Liver (tissue), 8 donors: ENCODE measurements at regions not wholly inside any gene's neighbourhood (a gene's known extent, or its start where the extent isn't known, plus 50 kb on each side); places are given as distances from the start of the nearest gene placed in this dataset.

ENCODE experiments used
- DNase-seq: peaks from one replicate; pipeline ENCODE4 v3.0.0-alpha.2; 2017; ENCODE audit warnings: low spot score
- H3K27ac ChIP-seq, 2 donors: one replicate each; pipeline ENCODE4 v1.7.0; 2013; ENCODE audit warnings: inconsistent platforms in 2 of 2, low read length in 2 of 2, control low read depth in 1 of 2, low read depth in 1 of 2, mild to moderate bottlenecking in 1 of 2
- H3K27me3 ChIP-seq, 4 donors: one replicate each; pipeline versions ENCODE4 v1.6.1 to v1.7.0; 2013; ENCODE audit warnings: low read length in 3 of 4, inconsistent platforms in 1 of 4, mild to moderate bottlenecking in 1 of 4, moderate library complexity in 1 of 4; ENCODE audit not compliant: control insufficient read depth in 4 of 4, insufficient read depth in 4 of 4
- H3K36me3 ChIP-seq, 4 donors: one replicate each; pipeline versions ENCODE4 v1.6.1 to v1.7.0; 2013; ENCODE audit warnings: low read length in 3 of 4, mild to moderate bottlenecking in 3 of 4, low read depth in 1 of 4, moderate library complexity in 1 of 4; ENCODE audit not compliant: control insufficient read depth in 4 of 4, insufficient read depth in 3 of 4
- H3K4me1 ChIP-seq, 4 donors: one replicate each; pipeline versions ENCODE4 v1.6.1 to v1.7.0; 2013; ENCODE audit warnings: low read length in 3 of 4, mild to moderate bottlenecking in 3 of 4, moderate library complexity in 1 of 4; ENCODE audit not compliant: control insufficient read depth in 4 of 4, insufficient read depth in 4 of 4
- H3K4me3 ChIP-seq, 3 donors: one replicate each; pipeline versions ENCODE4 v1.6.1 to v1.7.0; 2013; ENCODE audit warnings: low read length in 3 of 3, control low read depth in 1 of 3, low read depth in 1 of 3, mild to moderate bottlenecking in 1 of 3
- H3K9ac ChIP-seq, 2 donors: one replicate each; pipeline ENCODE4 v1.7.0; 2013; ENCODE audit warnings: low read length in 2 of 2, mild to moderate bottlenecking in 2 of 2, moderate library complexity in 2 of 2, control low read depth in 1 of 2, low read depth in 1 of 2
- H3K9me3 ChIP-seq, 4 donors: one replicate each; pipeline versions ENCODE4 v1.6.1 to v1.7.0; 2013; ENCODE audit warnings: low read length in 3 of 4; ENCODE audit not compliant: control insufficient read depth in 4 of 4
- ATF3 ChIP-seq: IDR thresholded peaks from 2 replicates; pipeline ENCODE4 v1.6.1; 2016; ENCODE audit warnings: antibody characterized with exemption
- EGR1 ChIP-seq, 2 donors: IDR thresholded peaks; 2 replicates each; pipeline ENCODE4 v1.6.1; 2016 to 2018; ENCODE audit warnings: antibody characterized with exemption in 2 of 2, low read depth in 2 of 2
- FOXA1 ChIP-seq: IDR thresholded peaks from 2 replicates; pipeline ENCODE4 v1.6.1; 2016; ENCODE audit warnings: antibody characterized with exemption
- FOXA2 ChIP-seq: IDR thresholded peaks from 2 replicates; pipeline ENCODE4 v1.6.1; 2016; ENCODE audit warnings: antibody characterized with exemption
- GABPA ChIP-seq, 2 donors: IDR thresholded peaks in 1 of 2; conservative IDR thresholded peaks in 1 of 2; 2 replicates each; pipeline ENCODE4 v1.6.1; 2016; ENCODE audit warnings: antibody characterized with exemption in 2 of 2, mild to moderate bottlenecking in 1 of 2, moderate library complexity in 1 of 2
- HNF4A ChIP-seq, 2 donors: conservative IDR thresholded peaks; 2 replicates each; pipeline ENCODE4 v1.6.1; 2016; ENCODE audit warnings: antibody characterized with exemption in 2 of 2, mild to moderate bottlenecking in 2 of 2
- HNF4G ChIP-seq: IDR thresholded peaks from 2 replicates; pipeline ENCODE4 v1.6.1; 2016; ENCODE audit warnings: antibody characterized with exemption
- JUND ChIP-seq, 2 donors: IDR thresholded peaks; 2 replicates each; pipeline ENCODE4 v1.6.1; 2016; ENCODE audit warnings: antibody characterized with exemption in 2 of 2
- MAX ChIP-seq: IDR thresholded peaks from 2 replicates; pipeline ENCODE4 v1.6.1; 2016; ENCODE audit warnings: antibody characterized with exemption
- NR2F2 ChIP-seq: IDR thresholded peaks from 2 replicates; pipeline ENCODE4 v1.6.1; 2016; ENCODE audit warnings: antibody characterized with exemption
- RAD21 ChIP-seq, 2 donors: IDR thresholded peaks; 2 replicates each; pipeline ENCODE4 v1.6.1; 2016; ENCODE audit warnings: antibody characterized with exemption in 2 of 2, mild to moderate bottlenecking in 2 of 2
- REST ChIP-seq: IDR thresholded peaks from 2 replicates; pipeline ENCODE4 v1.6.1; 2016; ENCODE audit warnings: antibody characterized with exemption, mild to moderate bottlenecking
- RXRA ChIP-seq, 2 donors: IDR thresholded peaks; 2 replicates each; pipeline ENCODE4 v1.6.1; 2017 to 2018; ENCODE audit warnings: antibody characterized with exemption in 2 of 2, mild to moderate bottlenecking in 1 of 2
- SP1 ChIP-seq: IDR thresholded peaks from 2 replicates; pipeline ENCODE4 v1.6.1; 2018; ENCODE audit warnings: antibody characterized with exemption, mild to moderate bottlenecking
- TAF1 ChIP-seq: conservative IDR thresholded peaks from 2 replicates; pipeline ENCODE4 v1.6.1; 2016; ENCODE audit warnings: antibody characterized with exemption, mild to moderate bottlenecking
- YY1 ChIP-seq: IDR thresholded peaks from 2 replicates; pipeline ENCODE4 v1.6.1; 2016; ENCODE audit warnings: antibody characterized with exemption, mild to moderate bottlenecking
- WGBS: extraction: QIAGEN DNeasy Blood & Tissue Kit; methylation state at CpG from one replicate; pipeline ENCODE4 v1.1.7; 2013; 5-methylcytosine and 5-hydroxymethylcytosine counted together
- TF ChIP-seq, protein P1 (sequence below): fragments of 150-350 bp; IDR thresholded peaks from 2 replicates; pipeline ENCODE4 v1.5.1; 2017; ENCODE audit warnings: improper control_type of control experiment, low read depth, low read length; ENCODE audit not compliant: missing input control
- TF ChIP-seq, protein P2 (sequence below): IDR thresholded peaks from 2 replicates; pipeline ENCODE4 v1.6.1; 2016; ENCODE audit warnings: antibody characterized with exemption
- donor health status: healthy.
- donor health status: healthy.
- donor health status: healthy.
- donor health status: healthy.
- donor health status: healthy.

- WGBS = 11% methylated on average over 16 of the region's 16 CpGs
- Histone ChIP-seq H3K4me3 (no peak overlapping the region), H3K9me3 (no peaks in the 10 kb centered on the region), H3K9ac (no peak overlapping the region), H3K27ac (no peak overlapping the region), H3K27me3 (peaks cover 0 to 9% (median 1%) of the 10 kb centered on the region in 4 donors), H3K4me1 (no peaks in the 10 kb centered on the region), H3K36me3 (no peaks in the 10 kb centered on the region)
- no peak for DNase-seq
- TF ChIP-seq RAD21 (IDR thresholded peaks at IDR 0.05) = no peak
- TF ChIP-seq EGR1 (IDR thresholded peaks at IDR 0.05; ENCODE audit: low read depth in 2 of 2) = no peak
- no peak for TF ChIP-seq NR2F2
- TF ChIP-seq SP1 = no peak
- TF ChIP-seq GABPA (IDR thresholded peaks at IDR 0.05 in 1 of 2, conservative IDR thresholded peaks at IDR 0.05 in 1 of 2) = no peak
- TF ChIP-seq ATF3 = no peak
- TF ChIP-seq, protein P1, sequence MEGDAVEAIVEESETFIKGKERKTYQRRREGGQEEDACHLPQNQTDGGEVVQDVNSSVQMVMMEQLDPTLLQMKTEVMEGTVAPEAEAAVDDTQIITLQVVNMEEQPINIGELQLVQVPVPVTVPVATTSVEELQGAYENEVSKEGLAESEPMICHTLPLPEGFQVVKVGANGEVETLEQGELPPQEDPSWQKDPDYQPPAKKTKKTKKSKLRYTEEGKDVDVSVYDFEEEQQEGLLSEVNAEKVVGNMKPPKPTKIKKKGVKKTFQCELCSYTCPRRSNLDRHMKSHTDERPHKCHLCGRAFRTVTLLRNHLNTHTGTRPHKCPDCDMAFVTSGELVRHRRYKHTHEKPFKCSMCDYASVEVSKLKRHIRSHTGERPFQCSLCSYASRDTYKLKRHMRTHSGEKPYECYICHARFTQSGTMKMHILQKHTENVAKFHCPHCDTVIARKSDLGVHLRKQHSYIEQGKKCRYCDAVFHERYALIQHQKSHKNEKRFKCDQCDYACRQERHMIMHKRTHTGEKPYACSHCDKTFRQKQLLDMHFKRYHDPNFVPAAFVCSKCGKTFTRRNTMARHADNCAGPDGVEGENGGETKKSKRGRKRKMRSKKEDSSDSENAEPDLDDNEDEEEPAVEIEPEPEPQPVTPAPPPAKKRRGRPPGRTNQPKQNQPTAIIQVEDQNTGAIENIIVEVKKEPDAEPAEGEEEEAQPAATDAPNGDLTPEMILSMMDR = no peak
- no peak for TF ChIP-seq RXRA (IDR thresholded peaks at IDR 0.05)
- TF ChIP-seq YY1 = no peak
- TF ChIP-seq JUND (IDR thresholded peaks at IDR 0.05) = no peak
- no peak for TF ChIP-seq FOXA1
- no peak for TF ChIP-seq FOXA2
- TF ChIP-seq, protein P2, sequence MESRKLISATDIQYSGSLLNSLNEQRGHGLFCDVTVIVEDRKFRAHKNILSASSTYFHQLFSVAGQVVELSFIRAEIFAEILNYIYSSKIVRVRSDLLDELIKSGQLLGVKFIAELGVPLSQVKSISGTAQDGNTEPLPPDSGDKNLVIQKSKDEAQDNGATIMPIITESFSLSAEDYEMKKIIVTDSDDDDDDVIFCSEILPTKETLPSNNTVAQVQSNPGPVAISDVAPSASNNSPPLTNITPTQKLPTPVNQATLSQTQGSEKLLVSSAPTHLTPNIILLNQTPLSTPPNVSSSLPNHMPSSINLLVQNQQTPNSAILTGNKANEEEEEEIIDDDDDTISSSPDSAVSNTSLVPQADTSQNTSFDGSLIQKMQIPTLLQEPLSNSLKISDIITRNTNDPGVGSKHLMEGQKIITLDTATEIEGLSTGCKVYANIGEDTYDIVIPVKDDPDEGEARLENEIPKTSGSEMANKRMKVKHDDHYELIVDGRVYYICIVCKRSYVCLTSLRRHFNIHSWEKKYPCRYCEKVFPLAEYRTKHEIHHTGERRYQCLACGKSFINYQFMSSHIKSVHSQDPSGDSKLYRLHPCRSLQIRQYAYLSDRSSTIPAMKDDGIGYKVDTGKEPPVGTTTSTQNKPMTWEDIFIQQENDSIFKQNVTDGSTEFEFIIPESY = no peak
- no peak for TF ChIP-seq HNF4A (conservative IDR thresholded peaks at IDR 0.05)
- TF ChIP-seq TAF1 = no peak
- no peak for TF ChIP-seq REST
- no peak for TF ChIP-seq MAX
- no peak for TF ChIP-seq HNF4G
Measured at GRCh38 chr18:72692086-72692485, 147.9 kb upstream of the CBLN2 start.
